GM12878 (cell line): ENCODE measurements at regions not wholly inside any gene's neighbourhood (a gene's known extent, or its start where the extent isn't known, plus 50 kb on each side); places are given as distances from the start of the nearest gene placed in this dataset.

Experiments
- ATAC-seq: fragments of 200-7000 bp; cut with Tn5 transposase; 3 replicates; pipeline ENCODE4 v1.9.1; 2020; ENCODE audit warnings: mild to moderate bottlenecking, moderate library complexity
- BruUV-seq: library from RNA; stranded (reverse); fragments of 400-500 nt; replicated peaks from 2 replicates; lab custom pipeline; 2021; lab: Mats Ljungman, UMichigan
- CTCF ChIA-PET: fragments of 300-600 bp; sonication (Branson Sonifier 250); formaldehyde crosslinking; extraction: SDS; loops from one replicate; lab custom pipeline; 2021; ENCODE audit warnings: inconsistent platforms; lab: Yijun Ruan, JAX
- POLR2A ChIA-PET: fragments of 350-600 bp; formaldehyde crosslinking; extraction: SDS; loops from one replicate; lab custom pipeline; 2021; ENCODE audit warnings: inconsistent platforms; lab: Charles Lee
- RAD21 ChIA-PET: fragments of 300-600 bp; sonication (Branson Sonifier 250); formaldehyde crosslinking; loops from one replicate; lab custom pipeline; 2023; ENCODE audit warnings: antibody characterized with exemption; ENCODE audit not compliant: unreplicated experiment; lab: Charles Lee
- SMC1A ChIA-PET: fragments of 300-600 bp; sonication (Branson Sonifier 250); formaldehyde crosslinking; loops from one replicate; lab custom pipeline; 2023; ENCODE audit not compliant: unreplicated experiment, uncharacterized antibody; lab: Charles Lee
- DNase-seq: peaks from one replicate; pipeline ENCODE4 v3.0.0-alpha.2; 2011; ENCODE audit warnings: low read depth, low spot score
- FAIRE-seq: peaks from 3 replicates; lab custom pipeline; 2011; peaks lifted over from hg19 to GRCh38; lab: Jason Lieb, UNC
- H2AFZ ChIP-seq: 2 replicates; pipeline ENCODE4 v1.6.0; 2011; ENCODE audit warnings: low read depth, low read length, control low read depth; ENCODE audit not compliant: control insufficient read depth
- H3K27ac ChIP-seq: 2 replicates; pipeline ENCODE4 v1.5.1; 2011; ENCODE audit warnings: control low read depth; ENCODE audit not compliant: control insufficient read depth, insufficient read depth
- H3K27me3 ChIP-seq, 2 experiments: replicated peaks in 1 of 2; 2 replicates each; pipeline versions ENCODE4 v1.6.0 to v1.6.1; 2011; ENCODE audit warnings: low read length in 1 of 2; ENCODE audit not compliant: control insufficient read depth in 2 of 2, insufficient read depth in 2 of 2
- H3K36me3 ChIP-seq, 2 experiments: 2 replicates each; pipeline ENCODE4 v1.5.1; 2011; ENCODE audit warnings: low read length in 1 of 2; ENCODE audit not compliant: control insufficient read depth in 2 of 2, insufficient read depth in 2 of 2
- H3K4me1 ChIP-seq: 2 replicates; pipeline ENCODE4 v1.6.1; 2011; ENCODE audit warnings: mild to moderate bottlenecking, low read length, moderate library complexity, mixed read lengths; ENCODE audit not compliant: control insufficient read depth, insufficient read depth
- H3K4me2 ChIP-seq: 2 replicates; pipeline ENCODE4 v1.6.0; 2011; ENCODE audit warnings: control low read depth; ENCODE audit not compliant: control insufficient read depth, insufficient read depth
- H3K4me3 ChIP-seq: fragments of 200-600 bp; sonication (generic); 2 replicates; pipeline ENCODE4 v1.5.1; 2016
- H3K79me2 ChIP-seq: 2 replicates; pipeline ENCODE4 v1.6.0; 2011; ENCODE audit warnings: low read length; ENCODE audit not compliant: control insufficient read depth, insufficient read depth
- H3K9ac ChIP-seq: 2 replicates; pipeline ENCODE4 v1.8.0; 2011; ENCODE audit warnings: low read length, control low read depth, mixed read lengths; ENCODE audit not compliant: control insufficient read depth, insufficient read depth
- H3K9me3 ChIP-seq: replicated peaks from 3 replicates; pipeline ENCODE4 v1.5.1; 2011; ENCODE audit warnings: mild to moderate bottlenecking, low read length; ENCODE audit not compliant: control insufficient read depth, insufficient read depth
- H4K20me1 ChIP-seq: 2 replicates; pipeline ENCODE4 v1.6.0; 2011; ENCODE audit not compliant: control insufficient read depth, insufficient read depth
- BMI1 ChIP-seq: fragments of 450-650 bp; IDR thresholded peaks from 2 replicates; pipeline ENCODE4 v1.6.1; 2016; ENCODE audit warnings: mild to moderate bottlenecking, moderate library complexity, borderline replicate concordance
- ESRRA ChIP-seq: IDR thresholded peaks from 2 replicates; pipeline ENCODE4 v1.6.1; 2012; ENCODE audit warnings: mild to moderate bottlenecking, low read length, improper control_type of control experiment
- EZH2 ChIP-seq: IDR thresholded peaks from 2 replicates; pipeline ENCODE4 v1.6.1; 2012; ENCODE audit warnings: low read depth, mild to moderate bottlenecking, control low read depth, inconsistent platforms, low read length, borderline replicate concordance; ENCODE audit not compliant: control insufficient read depth
- GATAD2B ChIP-seq: fragments of 450-650 bp; conservative IDR thresholded peaks from 2 replicates; pipeline ENCODE4 v1.6.1; 2017; ENCODE audit warnings: low read depth, mild to moderate bottlenecking, moderate library complexity
- HDAC6 ChIP-seq: fragments of 200-600 bp; sonication (generic); IDR thresholded peaks from one replicate; pipeline ENCODE4 v1.8.0; 2017; ENCODE audit warnings: antibody characterized with exemption; ENCODE audit not compliant: unreplicated experiment
- MTA3 ChIP-seq: IDR thresholded peaks from 2 replicates; pipeline ENCODE4 v1.6.1; 2012; ENCODE audit warnings: low read length, inconsistent platforms, borderline replicate concordance
- WRNIP1 ChIP-seq: IDR thresholded peaks from 2 replicates; pipeline ENCODE4 v1.6.1; 2011; ENCODE audit warnings: low read depth, low read length, improper control_type of control experiment, borderline replicate concordance
- WGBS: methylation state at CpG from one replicate; pipeline ENCODE4 v1.1.6; 2016; ENCODE audit warnings: low lambda C conversion rate; ENCODE audit not compliant: insufficient replicate concordance, insufficient coverage; ENCODE audit errors: missing lambda C conversion rate; 5-methylcytosine and 5-hydroxymethylcytosine counted together
- in situ Hi-C: fragments of 300-500 bp; cut with MboI; formaldehyde crosslinking; loops from 9 replicates; pipeline ENCODE4 v1.14.3; 2018; ENCODE audit warnings: mixed read lengths
- intact Hi-C: fragments of 100-400 bp; cut with micrococcal nuclease; formaldehyde crosslinking; loops from one replicate; pipeline ENCODE4 v1.14.2; 2022; ENCODE audit not compliant: unreplicated experiment

GRCh38 chr11:116640641-116641402 is 132.0 kb downstream of the BUD13 start (continued):
- TF ChIP-seq GATAD2B, result no peak

- H3K9ac ChIP-seq, result no peak overlapping the region
- no peak overlapping the region for H3K4me2 ChIP-seq
- ChIA-PET CTCF (no interaction called here), SMC1A (no interaction called here), RAD21 (no interaction called here), POLR2A (no interaction called here)
- no peaks in the 10 kb centered on the region; a peak in 1 of 4 replicates for H3K27me3 ChIP-seq
- WGBS, result 40% methylated on average over 6 of the region's 6 CpGs
- no peak overlapping the region for H3K27ac ChIP-seq
- H4K20me1 ChIP-seq, result no peaks in the 10 kb centered on the region
- intact Hi-C loops, result no loop called here
- no peaks in the 10 kb centered on the region for H3K9me3 ChIP-seq
- ATAC-seq, result no peak
- no peak overlapping the region for H2AFZ ChIP-seq
- no peaks in the 10 kb centered on the region for H3K4me1 ChIP-seq
- TF ChIP-seq BMI1, result no peak
- TF ChIP-seq ESRRA, result no peak
- TF ChIP-seq WRNIP1, result no peak
- TF ChIP-seq EZH2, result no peak
- TF ChIP-seq HDAC6, result no peak
- no peak for TF ChIP-seq MTA3
- no peaks in the 10 kb centered on the region for H3K79me2 ChIP-seq
- BruUV-seq, result no TSS peak
- no peaks in the 10 kb centered on the region for H3K36me3 ChIP-seq
- in situ Hi-C loops, result no loop called here
- no peak for DNase-seq
- no peak overlapping the region for H3K4me3 ChIP-seq
- FAIRE-seq, result no peak
Measured at GRCh38 chr11:116638463-116638862, 134.3 kb downstream of the BUD13 start.
